SK-N-MC (cell line): ENCODE measurements at regions not wholly inside any gene's neighbourhood (a gene's known extent, or its start where the extent isn't known, plus 50 kb on each side); places are given as distances from the start of the nearest gene placed in this dataset.

Experiments used
- FOXP2 ChIP-seq: optimal IDR thresholded peaks from 2 replicates; pipeline ENCODE3; 2011; ENCODE audit warnings: mild to moderate bottlenecking, moderate library complexity; ENCODE audit not compliant: insufficient read depth; ENCODE audit errors: extremely low read length, control extremely low read depth
- POLR2AphosphoS5 ChIP-seq: IDR thresholded peaks from 2 replicates; pipeline ENCODE4 v1.6.1; 2012; ENCODE audit warnings: mild to moderate bottlenecking, low read depth, low read length, borderline replicate concordance

GRCh38 chr5:5751498-5751897, 329.0 kb downstream of the ICE1 start:
- TF ChIP-seq POLR2AphosphoS5 (no peak), FOXP2 (no peak)
